ENCODE measurements at regions not wholly inside any gene's neighbourhood (a gene's known extent, or its start where the extent isn't known, plus 50 kb on each side); places are given as distances from the start of the nearest gene placed in this dataset. TPM values are rescaled to one million over a fixed set of nuclear protein-coding genes. Genes with fewer than 3 reads are reported as not detected.

DNA sequence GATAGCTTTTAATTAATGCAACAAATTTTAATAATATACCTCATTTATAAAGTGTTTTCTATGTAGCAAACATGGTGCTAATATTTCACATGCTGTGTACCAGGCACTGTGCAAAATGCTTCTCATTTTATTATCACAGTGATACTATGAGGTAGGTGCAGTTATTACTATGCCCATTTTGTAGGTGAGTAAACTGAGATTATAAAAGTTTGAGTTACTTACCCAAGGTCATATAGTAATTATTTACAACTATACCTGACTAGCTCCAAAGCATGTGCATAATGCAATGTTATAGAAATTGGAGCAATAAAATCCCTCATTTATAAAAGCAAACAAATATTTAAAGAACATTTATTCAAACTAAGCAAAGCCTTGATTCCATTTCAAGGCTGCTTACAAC lies 54.5 kb upstream of the DCBLD2 start:
- TF ChIP-seq, protein P1, sequence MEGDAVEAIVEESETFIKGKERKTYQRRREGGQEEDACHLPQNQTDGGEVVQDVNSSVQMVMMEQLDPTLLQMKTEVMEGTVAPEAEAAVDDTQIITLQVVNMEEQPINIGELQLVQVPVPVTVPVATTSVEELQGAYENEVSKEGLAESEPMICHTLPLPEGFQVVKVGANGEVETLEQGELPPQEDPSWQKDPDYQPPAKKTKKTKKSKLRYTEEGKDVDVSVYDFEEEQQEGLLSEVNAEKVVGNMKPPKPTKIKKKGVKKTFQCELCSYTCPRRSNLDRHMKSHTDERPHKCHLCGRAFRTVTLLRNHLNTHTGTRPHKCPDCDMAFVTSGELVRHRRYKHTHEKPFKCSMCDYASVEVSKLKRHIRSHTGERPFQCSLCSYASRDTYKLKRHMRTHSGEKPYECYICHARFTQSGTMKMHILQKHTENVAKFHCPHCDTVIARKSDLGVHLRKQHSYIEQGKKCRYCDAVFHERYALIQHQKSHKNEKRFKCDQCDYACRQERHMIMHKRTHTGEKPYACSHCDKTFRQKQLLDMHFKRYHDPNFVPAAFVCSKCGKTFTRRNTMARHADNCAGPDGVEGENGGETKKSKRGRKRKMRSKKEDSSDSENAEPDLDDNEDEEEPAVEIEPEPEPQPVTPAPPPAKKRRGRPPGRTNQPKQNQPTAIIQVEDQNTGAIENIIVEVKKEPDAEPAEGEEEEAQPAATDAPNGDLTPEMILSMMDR (IDR thresholded peaks at IDR 0.05; ENCODE audit: low read depth, low read length): no peak
- Histone ChIP-seq H3K4me3 (ENCODE audit: low read depth, low read length) (no peak overlapping the region), H3K27ac (ENCODE audit: low read depth, low read length) (no peak overlapping the region), H3K27me3 (ENCODE audit: control insufficient read depth, insufficient read depth, low read length) (no peaks in the 10 kb centered on the region), H3K9me3 (ENCODE audit: control insufficient read depth, insufficient read depth, low read length) (no peaks in the 10 kb centered on the region)
- CTCF ChIA-PET: no interaction called here
- no peak for DNase-seq (ENCODE audit: low read depth, low spot score)
- POLR2A ChIA-PET: no interaction called here

DNA sequence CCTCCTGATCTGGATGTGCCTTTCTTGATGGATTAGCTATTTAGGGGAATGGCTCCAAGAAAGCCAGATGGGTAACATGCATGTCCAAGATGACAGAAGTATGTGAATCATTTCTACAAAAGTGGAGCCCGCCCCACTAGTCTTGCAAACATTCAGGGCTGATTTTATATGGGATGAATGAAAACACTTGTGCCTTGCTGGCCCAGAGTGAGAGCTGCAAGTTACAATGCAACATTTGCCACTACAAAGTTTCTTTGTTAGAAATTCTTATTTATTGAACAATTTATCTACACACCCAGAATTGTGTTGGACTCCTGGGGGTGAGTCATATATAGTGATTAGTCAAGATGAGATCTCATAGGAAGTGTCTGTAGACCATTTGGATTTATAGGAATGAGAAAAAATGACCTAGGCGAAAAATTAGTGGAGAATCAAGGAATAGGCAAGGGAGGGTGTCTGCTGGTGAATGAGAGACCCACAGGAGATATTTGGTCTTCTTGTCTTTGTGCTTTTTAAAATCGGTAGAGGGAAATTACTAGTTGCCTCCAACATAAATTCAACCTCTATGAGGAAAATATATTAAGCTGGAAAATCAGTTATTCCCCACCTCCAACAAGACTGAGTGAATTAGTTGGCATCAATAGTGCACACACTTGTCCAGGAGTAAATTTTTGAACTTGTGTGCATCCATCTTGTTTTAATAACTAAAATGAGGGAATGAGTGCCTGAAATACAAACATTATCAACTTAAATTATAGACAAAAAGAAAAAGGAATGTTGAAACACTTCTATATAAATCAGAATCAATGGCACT lies 53.5 kb upstream of the DCBLD2 start:
- no peak for DNase-seq (ENCODE audit: low read depth, low spot score)
- no peaks in the 10 kb centered on the region for H3K27me3 ChIP-seq (ENCODE audit: control insufficient read depth, insufficient read depth, low read length)
- TF ChIP-seq, protein P1 (IDR thresholded peaks at IDR 0.05; ENCODE audit: low read depth, low read length): no peak
- H3K4me3 ChIP-seq (ENCODE audit: low read depth, low read length): no peak overlapping the region
- POLR2A ChIA-PET: no interaction called here
- CTCF ChIA-PET: interaction anchor here (0.5 to 1.7 kb wide), 3 partner anchors 8 to 213 kb away, joined by 3 to 5 read pairs (median 4); no protein-coding TSS in a partner anchor
- H3K9me3 ChIP-seq (ENCODE audit: control insufficient read depth, insufficient read depth, low read length): no peaks in the 10 kb centered on the region
- H3K27ac ChIP-seq (ENCODE audit: low read depth, low read length): no peak overlapping the region

DNA sequence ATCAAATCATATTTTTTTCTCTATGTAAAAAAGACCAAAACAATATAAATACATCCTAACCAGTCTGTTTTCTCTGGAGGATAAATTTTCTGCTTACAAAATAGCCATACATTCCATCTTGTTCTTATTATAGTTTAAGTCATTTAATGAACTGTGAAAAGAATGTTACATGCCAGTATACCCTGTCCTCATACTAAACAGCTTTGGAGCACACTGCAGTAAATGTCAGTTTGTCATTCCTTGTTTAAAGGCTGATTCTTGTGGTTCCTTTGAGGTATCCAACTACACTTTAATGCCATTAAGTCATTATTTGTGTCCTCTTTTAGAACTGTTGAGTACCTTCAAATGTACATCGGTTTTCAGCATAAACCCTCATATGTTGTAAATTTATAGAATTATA lies 52.7 kb upstream of the DCBLD2 start:
- no peaks in the 10 kb centered on the region for H3K9me3 ChIP-seq (ENCODE audit: control insufficient read depth, insufficient read depth, low read length)
- CTCF ChIA-PET: interaction anchor here (1.0 to 1.7 kb wide), 2 partner anchors 9 to 137 kb away, joined by 3 to 5 read pairs; no protein-coding TSS in a partner anchor
- DNase-seq (ENCODE audit: low read depth, low spot score): no peak
- H3K27ac ChIP-seq (ENCODE audit: low read depth, low read length): no peak overlapping the region
- TF ChIP-seq, protein P1 (IDR thresholded peaks at IDR 0.05; ENCODE audit: low read depth, low read length): no peak
- no peak overlapping the region for H3K4me3 ChIP-seq (ENCODE audit: low read depth, low read length)
- POLR2A ChIA-PET: no interaction called here
- H3K27me3 ChIP-seq (ENCODE audit: control insufficient read depth, insufficient read depth, low read length): no peaks in the 10 kb centered on the region

DNA sequence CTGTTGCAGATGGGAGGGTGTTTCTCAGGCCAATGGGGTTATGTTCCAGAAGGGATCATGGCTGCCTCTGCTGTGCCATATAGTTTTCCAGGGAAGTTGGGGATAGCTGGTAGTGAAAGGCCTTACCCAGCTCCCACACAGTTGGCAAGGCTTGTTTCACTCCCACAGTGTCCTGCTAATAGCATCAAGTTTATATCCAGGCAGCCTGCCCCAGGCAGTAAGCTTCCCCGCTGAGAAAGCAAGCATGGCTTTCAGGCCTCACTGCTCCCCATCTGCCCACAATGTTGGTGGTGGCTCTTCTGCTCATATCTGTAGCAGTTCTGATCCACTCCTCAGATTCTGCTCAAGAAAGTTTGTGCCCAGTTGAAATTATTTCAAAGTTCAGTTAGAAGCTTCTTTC lies 50.9 kb upstream of the DCBLD2 start:
- ChIA-PET CTCF (no interaction called here), POLR2A (interaction anchor here (0.8 to 1.1 kb wide), 2 partner anchors 25 to 50 kb away, joined by 3 read pairs; partner anchors contain the start of gene DCBLD2)
- no peak overlapping the region for H3K27ac ChIP-seq (ENCODE audit: low read depth, low read length)
- no peaks in the 10 kb centered on the region for H3K9me3 ChIP-seq (ENCODE audit: control insufficient read depth, insufficient read depth, low read length)
- TF ChIP-seq, protein P1 (IDR thresholded peaks at IDR 0.05; ENCODE audit: low read depth, low read length): no peak
- DNase-seq (ENCODE audit: low read depth, low spot score): no peak
- H3K27me3 ChIP-seq (ENCODE audit: control insufficient read depth, insufficient read depth, low read length): no peaks in the 10 kb centered on the region
- H3K4me3 ChIP-seq (ENCODE audit: low read depth, low read length): no peak overlapping the region

Small RNA genes lying in the stretch of these regions (small RNA-seq; reads per million reads assigned to genes)
- gene AC107297.1 (ENCODE audit: insufficient read length, low read depth): not detected
- not detected for gene RF00066 (ENCODE audit: insufficient read length, low read depth)

Measured in AG04450 (cell line).